ENCODE measurements at regions not wholly inside any gene's neighbourhood (a gene's known extent, or its start where the extent isn't known, plus 50 kb on each side); places are given as distances from the start of the nearest gene placed in this dataset.

- H3K4me1 Mint-ChIP-seq = peaks cover 17% of the 10 kb centered on the region
- TF ChIP-seq CREM (CRISPR knock-in tag; IDR thresholded peaks at IDR 0.05) (no peak), TCF7 (CRISPR knock-in tag; IDR thresholded peaks at IDR 0.05; ENCODE audit: low read depth) (no peak), PREB (CRISPR knock-in tag; IDR thresholded peaks at IDR 0.05; ENCODE audit: borderline replicate concordance) (no peak), ZNF121 (CRISPR knock-in tag; IDR thresholded peaks at IDR 0.05) (no peak), SP1 (CRISPR knock-in tag; conservative IDR thresholded peaks at IDR 0.05) (no peak), NR3C1 (CRISPR knock-in tag; conservative IDR thresholded peaks at IDR 0.05; ENCODE audit: low read depth) (no peak), EMX1 (CRISPR knock-in tag; IDR thresholded peaks at IDR 0.05) (no peak), FOXK1 (CRISPR knock-in tag; IDR thresholded peaks at IDR 0.05) (no peak), TEAD1 (CRISPR knock-in tag; IDR thresholded peaks at IDR 0.05) (no peak)
- TF ChIP-seq, protein P1, sequence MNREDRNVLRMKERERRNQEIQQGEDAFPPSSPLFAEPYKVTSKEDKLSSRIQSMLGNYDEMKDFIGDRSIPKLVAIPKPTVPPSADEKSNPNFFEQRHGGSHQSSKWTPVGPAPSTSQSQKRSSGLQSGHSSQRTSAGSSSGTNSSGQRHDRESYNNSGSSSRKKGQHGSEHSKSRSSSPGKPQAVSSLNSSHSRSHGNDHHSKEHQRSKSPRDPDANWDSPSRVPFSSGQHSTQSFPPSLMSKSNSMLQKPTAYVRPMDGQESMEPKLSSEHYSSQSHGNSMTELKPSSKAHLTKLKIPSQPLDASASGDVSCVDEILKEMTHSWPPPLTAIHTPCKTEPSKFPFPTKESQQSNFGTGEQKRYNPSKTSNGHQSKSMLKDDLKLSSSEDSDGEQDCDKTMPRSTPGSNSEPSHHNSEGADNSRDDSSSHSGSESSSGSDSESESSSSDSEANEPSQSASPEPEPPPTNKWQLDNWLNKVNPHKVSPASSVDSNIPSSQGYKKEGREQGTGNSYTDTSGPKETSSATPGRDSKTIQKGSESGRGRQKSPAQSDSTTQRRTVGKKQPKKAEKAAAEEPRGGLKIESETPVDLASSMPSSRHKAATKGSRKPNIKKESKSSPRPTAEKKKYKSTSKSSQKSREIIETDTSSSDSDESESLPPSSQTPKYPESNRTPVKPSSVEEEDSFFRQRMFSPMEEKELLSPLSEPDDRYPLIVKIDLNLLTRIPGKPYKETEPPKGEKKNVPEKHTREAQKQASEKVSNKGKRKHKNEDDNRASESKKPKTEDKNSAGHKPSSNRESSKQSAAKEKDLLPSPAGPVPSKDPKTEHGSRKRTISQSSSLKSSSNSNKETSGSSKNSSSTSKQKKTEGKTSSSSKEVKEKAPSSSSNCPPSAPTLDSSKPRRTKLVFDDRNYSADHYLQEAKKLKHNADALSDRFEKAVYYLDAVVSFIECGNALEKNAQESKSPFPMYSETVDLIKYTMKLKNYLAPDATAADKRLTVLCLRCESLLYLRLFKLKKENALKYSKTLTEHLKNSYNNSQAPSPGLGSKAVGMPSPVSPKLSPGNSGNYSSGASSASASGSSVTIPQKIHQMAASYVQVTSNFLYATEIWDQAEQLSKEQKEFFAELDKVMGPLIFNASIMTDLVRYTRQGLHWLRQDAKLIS (CRISPR knock-in tag; IDR thresholded peaks at IDR 0.05; ENCODE audit: borderline replicate concordance) = no peak
- no peaks in the 10 kb centered on the region for H3K9me3 Mint-ChIP-seq
- peaks cover 3% of the 10 kb centered on the region; the same call in 1 of the 2 replicates for H3K27me3 Mint-ChIP-seq (ENCODE audit: low read depth)
- no peaks in the 10 kb centered on the region for H3K36me3 Mint-ChIP-seq
- no peak overlapping the region for H3K4me3 Mint-ChIP-seq
- ATAC-seq (no peak), DNase-seq (ENCODE audit: low spot score) (no peak)
- ChIA-PET POLR2A (no interaction called here), CTCF (no interaction called here)
- H3K27ac Mint-ChIP-seq = no peak overlapping the region
These were observed 89.6 kb upstream of the ANKRD10 start for GRCh38 chr13:111004444-111004843.

DNA sequence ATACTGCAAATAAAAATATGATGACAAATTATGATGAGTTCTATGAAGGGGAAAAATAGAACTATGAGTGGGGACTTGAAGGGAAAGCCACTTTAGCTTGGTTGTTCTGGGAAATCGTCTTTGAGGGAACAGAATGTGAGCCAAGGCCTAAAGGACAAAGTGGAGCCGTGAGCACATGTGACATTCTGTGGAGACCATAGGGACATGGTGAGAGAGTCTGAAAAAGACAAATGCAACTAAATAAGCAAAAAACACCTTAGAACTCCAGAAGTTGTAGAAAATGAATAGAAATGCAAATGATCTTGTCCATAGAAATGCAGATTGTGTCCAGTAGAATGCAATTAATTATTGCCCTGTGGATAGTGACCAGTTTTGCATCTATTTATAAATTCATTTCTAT, 86.8 kb upstream of the ANKRD10 start:
- ChIA-PET CTCF (no interaction called here), POLR2A (no interaction called here)
- no peaks in the 10 kb centered on the region for H3K36me3 Mint-ChIP-seq
- H3K4me3 Mint-ChIP-seq = no peak overlapping the region
- no peak overlapping the region for H3K27ac Mint-ChIP-seq
- no peak for DNase-seq (ENCODE audit: low spot score)
- no peak for ATAC-seq
- TF ChIP-seq JUN (CRISPR knock-in tag; IDR thresholded peaks at IDR 0.05) (no peak), ETV6 (CRISPR knock-in tag; IDR thresholded peaks at IDR 0.05) (no peak), RORB (CRISPR knock-in tag; IDR thresholded peaks at IDR 0.05) (no peak), GRHL2 (CRISPR knock-in tag; IDR thresholded peaks at IDR 0.05; ENCODE audit: insufficient replicate concordance, severe bottlenecking) (no peak), ZNF232 (CRISPR knock-in tag; IDR thresholded peaks at IDR 0.05) (no peak), PRRX2 (CRISPR knock-in tag; IDR thresholded peaks at IDR 0.05) (no peak)
- TF ChIP-seq, protein P2, sequence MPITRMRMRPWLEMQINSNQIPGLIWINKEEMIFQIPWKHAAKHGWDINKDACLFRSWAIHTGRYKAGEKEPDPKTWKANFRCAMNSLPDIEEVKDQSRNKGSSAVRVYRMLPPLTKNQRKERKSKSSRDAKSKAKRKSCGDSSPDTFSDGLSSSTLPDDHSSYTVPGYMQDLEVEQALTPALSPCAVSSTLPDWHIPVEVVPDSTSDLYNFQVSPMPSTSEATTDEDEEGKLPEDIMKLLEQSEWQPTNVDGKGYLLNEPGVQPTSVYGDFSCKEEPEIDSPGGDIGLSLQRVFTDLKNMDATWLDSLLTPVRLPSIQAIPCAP (CRISPR knock-in tag; IDR thresholded peaks at IDR 0.05) = no peak
- H3K27me3 Mint-ChIP-seq (ENCODE audit: low read depth) = peaks cover 16% of the 10 kb centered on the region
- peaks cover 10% of the 10 kb centered on the region for H3K4me1 Mint-ChIP-seq
- H3K9me3 Mint-ChIP-seq = no peaks in the 10 kb centered on the region

DNA sequence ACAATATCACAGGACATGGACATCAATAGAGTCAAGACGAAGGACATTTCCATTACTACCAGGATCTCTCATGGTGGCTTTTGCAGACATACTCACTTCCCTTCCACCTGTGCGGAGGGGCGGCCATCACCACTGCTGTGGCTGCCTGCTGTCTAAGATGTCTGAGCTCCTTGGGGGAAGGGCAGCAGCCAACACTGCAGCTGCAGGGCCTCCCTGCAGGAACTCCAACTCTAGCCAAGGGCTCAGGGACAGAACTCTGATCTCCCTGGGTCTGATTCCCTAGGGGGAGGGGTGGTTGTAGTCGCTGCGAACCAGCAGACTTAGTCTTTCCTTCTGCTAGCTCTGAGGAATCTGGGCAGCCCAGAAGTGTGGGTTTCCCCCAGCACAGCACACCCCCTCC, 78.9 kb upstream of the ANKRD10 start:
- Mint-ChIP-seq H3K4me1 (peaks cover 11% of the 10 kb centered on the region), H3K4me3 (no peak overlapping the region), H3K9me3 (no peaks in the 10 kb centered on the region), H3K27ac (no peak overlapping the region), H3K36me3 (no peaks in the 10 kb centered on the region), H3K27me3 (ENCODE audit: low read depth) (peaks cover 25% of the 10 kb centered on the region)
- 0 out of 2 replicates have a peak, but pooled peaks have one; percentile 23 for TF ChIP-seq FOXP1 (CRISPR knock-in tag; IDR thresholded peaks at IDR 0.05; ENCODE audit: borderline replicate concordance)
- TF ChIP-seq, protein P3, sequence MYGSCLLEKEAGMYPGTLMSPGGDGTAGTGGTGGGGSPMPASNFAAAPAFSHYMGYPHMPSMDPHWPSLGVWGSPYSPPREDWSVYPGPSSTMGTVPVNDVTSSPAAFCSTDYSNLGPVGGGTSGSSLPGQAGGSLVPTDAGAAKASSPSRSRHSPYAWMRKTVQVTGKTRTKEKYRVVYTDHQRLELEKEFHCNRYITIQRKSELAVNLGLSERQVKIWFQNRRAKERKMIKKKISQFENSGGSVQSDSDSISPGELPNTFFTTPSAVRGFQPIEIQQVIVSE (CRISPR knock-in tag; IDR thresholded peaks at IDR 0.05; ENCODE audit: borderline replicate concordance) = no peak
- TF ChIP-seq, protein P4, sequence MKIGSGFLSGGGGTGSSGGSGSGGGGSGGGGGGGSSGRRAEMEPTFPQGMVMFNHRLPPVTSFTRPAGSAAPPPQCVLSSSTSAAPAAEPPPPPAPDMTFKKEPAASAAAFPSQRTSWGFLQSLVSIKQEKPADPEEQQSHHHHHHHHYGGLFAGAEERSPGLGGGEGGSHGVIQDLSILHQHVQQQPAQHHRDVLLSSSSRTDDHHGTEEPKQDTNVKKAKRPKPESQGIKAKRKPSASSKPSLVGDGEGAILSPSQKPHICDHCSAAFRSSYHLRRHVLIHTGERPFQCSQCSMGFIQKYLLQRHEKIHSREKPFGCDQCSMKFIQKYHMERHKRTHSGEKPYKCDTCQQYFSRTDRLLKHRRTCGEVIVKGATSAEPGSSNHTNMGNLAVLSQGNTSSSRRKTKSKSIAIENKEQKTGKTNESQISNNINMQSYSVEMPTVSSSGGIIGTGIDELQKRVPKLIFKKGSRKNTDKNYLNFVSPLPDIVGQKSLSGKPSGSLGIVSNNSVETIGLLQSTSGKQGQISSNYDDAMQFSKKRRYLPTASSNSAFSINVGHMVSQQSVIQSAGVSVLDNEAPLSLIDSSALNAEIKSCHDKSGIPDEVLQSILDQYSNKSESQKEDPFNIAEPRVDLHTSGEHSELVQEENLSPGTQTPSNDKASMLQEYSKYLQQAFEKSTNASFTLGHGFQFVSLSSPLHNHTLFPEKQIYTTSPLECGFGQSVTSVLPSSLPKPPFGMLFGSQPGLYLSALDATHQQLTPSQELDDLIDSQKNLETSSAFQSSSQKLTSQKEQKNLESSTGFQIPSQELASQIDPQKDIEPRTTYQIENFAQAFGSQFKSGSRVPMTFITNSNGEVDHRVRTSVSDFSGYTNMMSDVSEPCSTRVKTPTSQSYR (CRISPR knock-in tag; IDR thresholded peaks at IDR 0.05) = peak; percentile 76; the same call in 1 of the 2 replicates
- POLR2A ChIA-PET = no interaction called here
- CTCF ChIA-PET = interaction anchor here (1.0 kb wide), 1 partner anchor 49 kb away, joined by 3 read pairs; no protein-coding TSS in a partner anchor
- DNase-seq (ENCODE audit: low spot score) (peak; percentile 36), ATAC-seq (peak; percentile 86)
